Osteoblast (primary cell): ENCODE measurements at regions not wholly inside any gene's neighbourhood (a gene's known extent, or its start where the extent isn't known, plus 50 kb on each side); places are given as distances from the start of the nearest gene placed in this dataset.

Source experiments
- DNase-seq: peaks from one replicate; pipeline ENCODE4 v3.0.0; 2011; ENCODE audit warnings: low spot score, mixed read lengths; ENCODE audit not compliant: insufficient read length; ENCODE audit errors: missing footprints
- H2AFZ ChIP-seq: 2 replicates; pipeline ENCODE4 v1.6.0; 2011; ENCODE audit warnings: mild to moderate bottlenecking, low read length
- H3K27ac ChIP-seq: 2 replicates; pipeline ENCODE4 v1.5.1; 2011; ENCODE audit warnings: mild to moderate bottlenecking, low read depth, low read length, moderate library complexity
- H3K27me3 ChIP-seq: 2 replicates; pipeline ENCODE4 v1.6.0; 2012; ENCODE audit warnings: mild to moderate bottlenecking, control low read depth, inconsistent platforms, low read length, moderate library complexity; ENCODE audit not compliant: insufficient read depth
- H3K36me3 ChIP-seq: 2 replicates; pipeline ENCODE4 v1.5.1; 2011; ENCODE audit warnings: mild to moderate bottlenecking, low read length, control low read depth, moderate library complexity; ENCODE audit not compliant: insufficient read depth
- H3K4me1 ChIP-seq: 2 replicates; pipeline ENCODE4 v1.5.1; 2011; ENCODE audit warnings: mild to moderate bottlenecking, low read length, control low read depth, moderate library complexity; ENCODE audit not compliant: insufficient read depth
- H3K4me2 ChIP-seq: 2 replicates; pipeline ENCODE4 v1.6.0; 2011; ENCODE audit warnings: mild to moderate bottlenecking, low read length; ENCODE audit not compliant: insufficient read depth
- H3K4me3 ChIP-seq: fragments of 200-600 bp; sonication (generic); 3 replicates; pipeline ENCODE4 v1.5.1; 2012; ENCODE audit warnings: mild to moderate bottlenecking, low read length, inconsistent platforms; ENCODE audit not compliant: insufficient read depth
- H3K79me2 ChIP-seq: 2 replicates; pipeline ENCODE4 v1.6.0; 2012; ENCODE audit warnings: mild to moderate bottlenecking, low read length, control low read depth, inconsistent platforms; ENCODE audit not compliant: insufficient read depth
- H3K9me3 ChIP-seq: 2 replicates; pipeline ENCODE4 v1.5.1; 2011; ENCODE audit warnings: low read depth, low read length, control low read depth
- H4K20me1 ChIP-seq: 2 replicates; pipeline ENCODE4 v1.6.0; 2012; ENCODE audit warnings: mild to moderate bottlenecking, low read length, control low read depth; ENCODE audit not compliant: insufficient read depth
- CTCF ChIP-seq: IDR thresholded peaks from 2 replicates; pipeline ENCODE4 v1.5.1; 2011; ENCODE audit warnings: mild to moderate bottlenecking, low read depth, low read length, moderate library complexity; ENCODE audit errors: extremely low read depth

DNA sequence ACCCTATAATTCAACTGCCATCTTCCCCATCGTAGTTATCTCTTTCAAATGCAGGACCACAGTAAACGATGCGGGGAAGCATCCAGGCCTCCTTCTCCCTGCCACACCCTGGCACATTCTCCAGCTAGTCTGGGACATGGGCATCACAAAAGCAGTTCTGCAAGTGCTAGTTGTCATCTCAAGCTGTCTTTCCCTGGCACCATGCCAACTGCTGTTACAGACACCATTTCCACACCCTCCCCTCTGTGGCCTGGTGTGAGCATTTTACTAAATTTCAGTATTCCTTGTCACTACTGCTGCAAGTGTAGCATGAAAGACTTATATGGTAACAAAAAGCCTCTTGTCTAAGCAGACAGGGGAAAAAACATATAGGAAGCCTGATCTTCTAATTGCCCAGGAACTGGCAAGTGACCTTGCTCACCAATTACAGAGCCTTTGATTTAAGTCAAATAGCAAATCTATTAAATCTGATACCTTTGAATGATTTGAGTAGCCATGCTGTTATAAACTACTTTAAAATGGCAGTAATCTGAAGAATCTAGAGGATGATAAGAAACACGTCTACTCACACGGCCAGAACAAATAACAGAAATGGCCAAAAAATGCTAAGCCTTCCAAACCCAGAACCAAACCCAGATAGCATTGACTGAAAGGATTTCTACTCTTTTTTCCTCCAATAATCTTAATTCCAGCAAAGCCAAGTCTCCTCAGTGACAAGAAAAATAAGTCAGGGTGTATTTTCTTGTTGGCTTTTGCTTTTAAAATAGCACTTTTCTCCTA, 179.0 kb downstream of the NUFIP1 start:
- H4K20me1 ChIP-seq, result no peaks in the 10 kb centered on the region
- H2AFZ ChIP-seq, result peak overlapping the region; percentile 59
- H3K4me2 ChIP-seq, result peak overlapping the region; percentile 47
- no peak overlapping the region for H3K4me3 ChIP-seq
- no peaks in the 10 kb centered on the region for H3K27me3 ChIP-seq
- TF ChIP-seq CTCF, result no peak
- peak overlapping the region; percentile 54 for H3K27ac ChIP-seq
- H3K36me3 ChIP-seq, result no peaks in the 10 kb centered on the region
- no peak for DNase-seq
- H3K4me1 ChIP-seq, result peaks cover 40% of the 10 kb centered on the region
- H3K9me3 ChIP-seq, result no peaks in the 10 kb centered on the region
- no peaks in the 10 kb centered on the region for H3K79me2 ChIP-seq

DNA sequence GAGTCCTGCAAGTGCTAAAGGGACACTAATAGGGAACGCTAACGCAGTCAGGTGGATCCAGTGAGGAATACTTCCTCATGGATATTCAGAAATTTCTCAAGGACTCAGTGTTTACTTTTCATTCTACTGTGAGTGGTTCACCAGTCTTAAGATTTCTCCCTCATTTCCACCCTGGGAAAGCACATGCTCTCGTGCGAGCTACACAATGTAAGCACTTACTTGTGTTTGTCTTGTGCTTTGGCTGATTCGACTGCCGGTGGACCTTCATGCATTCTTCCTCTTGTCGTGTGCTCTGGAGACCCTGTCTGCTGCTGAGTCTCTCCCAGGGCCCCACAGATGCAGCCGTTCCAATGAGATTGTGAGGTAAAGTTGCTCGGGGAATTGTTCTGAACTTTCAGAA, 180.1 kb downstream of the NUFIP1 start:
- Histone ChIP-seq H3K4me1 (peaks cover 33% of the 10 kb centered on the region), H3K4me3 (no peak overlapping the region), H3K79me2 (no peaks in the 10 kb centered on the region), H3K27me3 (no peaks in the 10 kb centered on the region), H3K27ac (no peak overlapping the region), H3K9me3 (no peaks in the 10 kb centered on the region), H3K4me2 (no peak overlapping the region), H2AFZ (no peak overlapping the region), H4K20me1 (no peaks in the 10 kb centered on the region), H3K36me3 (no peaks in the 10 kb centered on the region)
- no peak for TF ChIP-seq CTCF
- no peak for DNase-seq

DNA sequence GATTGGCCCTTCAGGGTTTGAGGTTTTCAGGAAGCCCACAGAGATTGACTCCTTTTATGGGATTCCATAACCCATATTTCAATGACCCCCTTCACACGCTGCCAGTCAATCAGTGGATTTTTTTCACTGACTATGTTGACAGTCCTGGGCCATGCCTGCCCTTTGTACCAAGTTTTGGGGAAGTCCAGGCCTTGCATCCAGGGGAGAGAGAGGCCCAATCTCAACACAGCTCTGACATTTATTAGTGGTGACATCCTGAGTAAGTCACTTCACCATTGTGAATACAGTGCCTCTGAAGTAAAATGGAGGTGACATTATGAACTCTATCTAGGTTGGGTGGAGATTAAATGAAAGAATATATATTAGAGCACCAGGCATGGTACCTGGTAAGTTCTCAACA, 181.1 kb downstream of the NUFIP1 start:
- no peaks in the 10 kb centered on the region for H3K36me3 ChIP-seq
- DNase-seq, result no peak
- no peaks in the 10 kb centered on the region for H3K27me3 ChIP-seq
- peaks cover 31% of the 10 kb centered on the region for H3K4me1 ChIP-seq
- no peak overlapping the region for H3K4me3 ChIP-seq
- no peaks in the 10 kb centered on the region for H3K79me2 ChIP-seq
- no peak overlapping the region for H2AFZ ChIP-seq
- H3K9me3 ChIP-seq, result no peaks in the 10 kb centered on the region
- H3K4me2 ChIP-seq, result no peak overlapping the region
- no peaks in the 10 kb centered on the region for H4K20me1 ChIP-seq
- no peak for TF ChIP-seq CTCF
- no peak overlapping the region for H3K27ac ChIP-seq

- no peak overlapping the region for H3K27ac ChIP-seq
- H3K4me3 ChIP-seq, result no peak overlapping the region
- DNase-seq, result no peak
- H3K4me1 ChIP-seq, result peaks cover 25% of the 10 kb centered on the region
- no peak overlapping the region for H2AFZ ChIP-seq
- H3K27me3 ChIP-seq, result no peaks in the 10 kb centered on the region
- H3K9me3 ChIP-seq, result no peaks in the 10 kb centered on the region
- no peaks in the 10 kb centered on the region for H4K20me1 ChIP-seq
- no peak for TF ChIP-seq CTCF
- H3K79me2 ChIP-seq, result no peaks in the 10 kb centered on the region
- H3K4me2 ChIP-seq, result no peak overlapping the region
- no peaks in the 10 kb centered on the region for H3K36me3 ChIP-seq
These were observed 181.7 kb downstream of the NUFIP1 start for GRCh38 chr13:44807449-44808034.
